Stimulated activated CD4-positive, alpha-beta T cell treated with anti-CD3 and anti-CD28 coated beads, Interleukin-2, amount 100 ng/mL, for 48 hours (primary cell): ENCODE measurements at regions not wholly inside any gene's neighbourhood (a gene's known extent, or its start where the extent isn't known, plus 50 kb on each side); places are given as distances from the start of the nearest gene placed in this dataset.
"Not testable (repeated sequence)": the region's sequence is repeated elsewhere in the genome, so short reads cannot be mapped to it uniquely, and the experiment has no call there.

ENCODE experiments used
- DNase-seq, 2 donors: peaks; one replicate each; pipeline ENCODE4 v3.0.0-alpha.2; 2020

DNA sequence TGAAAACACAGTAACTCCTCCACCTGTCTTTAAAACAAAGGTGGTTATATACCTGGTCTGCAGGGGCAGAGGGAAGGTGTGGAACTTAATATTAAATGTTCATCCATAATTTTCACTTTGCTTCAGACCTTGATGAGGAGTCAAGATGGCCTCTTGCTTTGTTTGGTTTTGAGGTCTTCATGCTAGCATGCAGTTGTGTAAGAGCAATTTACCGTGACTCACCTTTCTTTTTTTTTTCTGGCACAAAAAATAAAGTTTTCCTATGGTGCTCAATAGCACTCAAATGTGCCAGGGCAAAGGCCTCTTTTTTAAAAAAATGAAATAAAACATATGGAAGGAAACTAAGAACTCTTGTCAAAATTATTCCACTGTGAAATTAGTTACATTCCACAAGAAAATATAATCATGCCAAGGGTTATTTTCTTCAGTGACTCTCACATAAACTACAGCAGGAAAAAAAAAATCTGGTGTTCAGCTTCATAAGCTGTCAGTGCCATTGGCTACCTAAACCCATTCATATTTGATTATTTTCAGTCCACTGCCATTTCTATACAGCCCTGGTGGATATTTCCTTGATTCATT lies 128.2 kb downstream of the SLC7A11 start:
- DNase-seq, result no peak

DNA sequence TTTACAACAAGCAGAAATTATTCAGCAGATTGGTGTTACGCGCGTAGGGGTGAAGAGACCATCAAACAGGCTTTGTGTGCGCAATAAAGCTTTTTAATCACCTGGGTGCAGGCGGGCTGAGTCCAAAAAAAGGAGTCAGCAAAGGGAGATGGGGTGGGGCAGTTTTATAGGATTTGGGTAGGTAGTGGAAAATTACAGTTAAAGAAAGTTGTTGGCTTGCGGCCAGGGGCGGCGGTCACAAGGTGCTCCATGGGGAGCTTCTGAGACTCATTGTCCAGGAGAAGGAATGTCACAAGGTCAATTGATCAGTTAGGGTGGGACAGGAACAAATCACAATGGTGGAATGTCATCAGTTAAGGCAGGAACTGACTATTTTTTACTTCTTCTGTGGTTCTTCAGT lies 129.3 kb downstream of the SLC7A11 start:
- DNase-seq, result not testable (repeated sequence)

DNA sequence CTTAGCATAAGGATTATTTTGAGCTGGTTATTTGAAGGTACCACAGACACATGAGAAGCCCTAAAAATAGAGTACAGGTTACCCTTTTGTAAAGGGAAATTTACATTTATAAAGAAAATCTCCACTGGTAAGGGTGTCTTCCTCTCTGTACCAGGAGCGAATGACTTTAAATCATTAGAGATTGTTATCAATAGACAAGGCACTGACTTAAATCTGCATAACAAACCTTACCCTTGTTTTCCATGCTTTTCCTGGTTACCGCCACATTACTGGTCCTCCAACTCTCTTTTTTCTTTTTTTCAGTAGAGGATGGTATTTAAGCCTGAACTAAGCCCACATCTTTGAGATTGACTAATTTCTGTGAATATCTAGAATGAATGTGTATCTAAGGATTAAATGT lies 129.8 kb downstream of the SLC7A11 start:
- no peak for DNase-seq

DNA sequence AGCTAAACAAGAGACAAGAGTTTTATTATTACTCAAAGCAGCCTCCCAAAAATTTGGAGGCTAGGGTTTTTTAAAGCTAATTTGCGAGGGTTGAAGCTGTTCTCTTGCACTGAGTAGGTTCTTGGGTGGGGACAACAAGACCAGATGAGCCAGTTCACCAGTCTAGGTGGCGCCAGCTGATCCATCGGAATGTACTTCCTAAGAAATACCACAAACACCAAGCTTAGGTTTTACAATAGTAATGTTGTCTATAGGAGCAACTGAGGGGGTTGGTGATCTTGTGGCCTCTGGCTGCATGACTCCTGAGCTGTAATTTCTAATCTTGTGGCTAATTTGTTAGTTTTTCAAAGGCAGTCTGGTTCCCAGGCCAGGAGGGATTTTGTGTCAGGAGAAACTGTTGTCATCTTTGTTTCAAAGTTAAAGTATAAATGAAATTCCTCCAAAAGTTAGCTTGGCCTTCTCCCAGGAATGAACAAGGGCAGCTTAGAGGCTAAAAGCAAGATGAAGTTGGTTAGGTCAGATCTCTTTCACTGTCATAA lies 130.6 kb downstream of the SLC7A11 start:
- DNase-seq, result no peak

DNA sequence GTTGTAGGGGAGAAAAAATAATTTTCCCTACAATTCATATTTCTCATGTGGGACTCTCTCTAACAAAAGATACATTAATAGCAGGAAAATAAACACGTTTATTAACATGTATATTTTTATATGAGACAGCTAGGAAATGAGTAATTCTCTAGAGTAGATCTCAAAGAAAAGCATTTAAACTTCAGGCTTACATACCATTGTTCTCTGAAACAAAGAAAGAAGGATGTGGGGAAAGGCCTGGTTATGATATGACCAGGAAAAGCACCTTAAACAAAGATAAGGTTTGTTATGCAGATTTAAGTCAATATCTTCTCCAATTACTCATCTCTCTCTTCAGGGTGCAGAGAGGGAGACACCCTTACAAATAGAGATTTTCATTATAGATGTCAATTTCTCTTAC lies 131.3 kb downstream of the SLC7A11 start:
- DNase-seq, result no peak

DNA sequence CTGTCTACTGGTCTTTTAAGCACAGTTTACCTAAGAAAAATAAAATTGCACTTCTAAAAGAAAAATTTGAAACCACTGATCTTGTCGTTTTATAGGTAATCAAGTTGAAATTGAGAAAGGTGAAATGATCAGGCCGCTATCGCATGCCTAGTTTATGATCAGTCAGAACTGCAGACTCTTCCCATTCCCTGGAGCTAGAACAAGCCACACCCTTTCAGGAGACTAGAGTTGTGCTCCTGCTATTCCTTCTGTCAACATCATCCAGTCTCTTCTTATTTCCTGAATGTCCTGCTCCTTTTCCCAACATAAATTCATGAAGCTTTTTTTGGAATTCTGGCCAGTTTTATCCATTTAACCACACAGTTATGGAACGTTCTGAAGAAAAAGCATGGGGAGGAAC lies 135.1 kb downstream of the SLC7A11 start:
- no peak for DNase-seq

DNA sequence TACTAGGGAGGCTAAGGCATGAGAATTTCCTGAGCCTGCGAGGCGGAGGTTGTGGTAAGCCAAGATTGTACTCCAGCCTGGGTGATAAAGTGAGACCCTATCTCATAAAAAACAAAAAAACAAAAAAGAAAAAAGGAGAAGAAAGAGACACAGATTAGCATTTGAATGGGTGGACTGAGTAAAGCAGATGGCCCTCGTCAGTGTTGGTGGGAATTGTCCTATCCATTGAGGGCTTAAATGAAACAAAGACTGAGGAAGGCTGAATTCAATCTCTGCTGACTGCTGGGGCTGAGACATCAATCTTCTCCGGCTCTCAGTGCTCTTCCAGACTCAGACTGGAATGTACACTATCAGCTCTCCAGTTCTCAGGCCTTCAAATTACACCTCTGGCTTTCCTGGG lies 136.8 kb downstream of the SLC7A11 start:
- DNase-seq, result no peak

DNA sequence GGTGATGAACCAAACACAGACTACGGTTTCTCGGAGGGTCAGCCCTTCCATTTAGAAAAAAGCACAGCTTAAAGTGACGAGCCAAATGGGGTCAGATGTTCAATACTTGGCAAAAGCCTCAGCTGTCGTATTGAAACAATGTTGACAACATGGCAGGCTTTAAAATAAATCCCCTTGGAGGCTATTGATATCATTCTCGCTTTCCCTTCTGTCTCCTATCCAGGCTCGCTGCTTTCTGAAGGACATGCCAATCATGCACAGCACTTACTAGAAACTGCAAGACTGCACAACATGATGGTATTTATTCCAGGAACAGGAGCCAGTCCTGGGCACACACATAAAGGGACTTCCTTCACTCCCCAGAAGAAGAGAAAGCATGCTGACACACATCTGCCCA lies 137.9 kb downstream of the SLC7A11 start:
- no peak for DNase-seq

DNA sequence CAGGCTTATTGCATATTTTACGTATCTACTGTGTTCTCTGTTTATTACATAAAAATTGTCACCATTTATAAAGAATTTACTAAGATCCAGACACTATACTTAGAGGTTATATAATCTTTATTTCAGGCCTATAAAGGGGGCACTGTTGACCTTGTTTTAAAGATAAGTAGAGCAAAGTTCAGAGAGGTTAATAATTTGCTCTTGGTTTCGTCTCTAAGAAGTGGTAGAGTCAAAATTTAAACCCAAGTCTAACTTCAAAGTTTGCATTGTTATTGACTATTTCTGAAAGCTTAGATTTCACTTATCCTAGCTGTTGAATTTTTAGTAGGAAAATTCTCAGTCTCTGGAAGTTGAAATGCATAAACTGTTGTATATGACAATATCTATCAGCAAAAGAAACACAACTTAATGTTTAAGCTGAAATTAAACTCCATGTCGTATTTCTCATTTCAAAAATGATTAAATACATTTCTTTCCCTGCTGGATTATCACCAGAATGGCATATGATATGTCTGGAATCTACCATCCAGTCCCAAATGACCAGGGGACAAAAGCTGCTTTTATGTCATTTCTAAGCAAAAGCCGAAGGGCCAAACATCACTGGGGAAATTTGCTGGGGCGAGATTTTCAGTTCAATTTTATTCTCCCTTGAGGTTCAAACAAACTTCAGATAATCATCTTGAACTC lies 138.4 kb downstream of the SLC7A11 start:
- no peak for DNase-seq

DNA sequence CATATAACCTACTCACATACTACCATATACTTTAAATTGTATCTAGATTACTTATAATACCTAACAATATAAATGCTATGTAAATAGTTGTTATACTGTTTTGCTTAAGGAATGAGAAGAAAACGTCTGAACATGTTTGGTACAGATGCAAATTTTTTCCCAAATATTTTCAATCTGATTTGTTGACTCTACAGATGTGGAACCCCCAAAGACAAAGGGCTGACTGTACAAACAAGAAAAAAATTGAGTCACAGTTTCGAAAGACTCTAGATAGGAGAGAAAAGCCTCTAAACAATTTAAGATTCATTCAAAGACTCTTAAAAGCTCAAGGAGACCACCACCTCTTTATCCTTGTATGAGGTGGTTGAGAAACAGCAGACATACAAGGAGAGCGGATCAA lies 142.8 kb downstream of the SLC7A11 start:
- DNase-seq, result no peak

DNA sequence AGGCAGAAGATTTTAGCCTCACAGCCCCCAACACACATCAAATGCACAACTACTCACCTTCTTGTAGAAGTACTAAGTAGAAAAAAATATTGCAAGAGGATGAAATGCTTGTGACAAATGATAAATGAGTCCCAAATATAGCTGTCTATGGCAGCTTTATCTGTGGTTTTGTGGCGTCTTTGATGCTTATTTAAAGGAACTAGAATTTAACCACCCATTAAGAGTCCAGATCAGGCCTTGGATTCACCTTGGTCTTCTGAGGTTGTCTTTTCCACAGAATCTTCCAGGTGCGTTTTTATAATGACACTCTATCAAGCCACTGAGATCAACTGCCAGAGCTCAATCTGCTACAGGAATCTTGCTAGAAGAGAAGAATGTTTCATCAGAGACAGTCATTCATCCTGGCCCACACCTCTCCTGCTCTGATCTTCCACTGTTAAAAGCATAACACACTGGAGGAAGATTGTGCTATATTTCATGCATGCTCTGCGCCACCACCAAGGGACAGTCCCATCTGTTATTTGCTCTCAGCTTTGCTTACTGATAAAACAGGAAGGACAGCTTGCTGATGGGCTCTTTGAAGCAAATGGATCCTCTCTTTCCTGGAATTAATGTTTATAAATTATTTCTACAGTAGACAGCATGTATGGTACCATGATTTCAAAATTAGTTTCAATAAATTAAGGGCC lies 144.1 kb downstream of the SLC7A11 start:
- no peak for DNase-seq

DNA sequence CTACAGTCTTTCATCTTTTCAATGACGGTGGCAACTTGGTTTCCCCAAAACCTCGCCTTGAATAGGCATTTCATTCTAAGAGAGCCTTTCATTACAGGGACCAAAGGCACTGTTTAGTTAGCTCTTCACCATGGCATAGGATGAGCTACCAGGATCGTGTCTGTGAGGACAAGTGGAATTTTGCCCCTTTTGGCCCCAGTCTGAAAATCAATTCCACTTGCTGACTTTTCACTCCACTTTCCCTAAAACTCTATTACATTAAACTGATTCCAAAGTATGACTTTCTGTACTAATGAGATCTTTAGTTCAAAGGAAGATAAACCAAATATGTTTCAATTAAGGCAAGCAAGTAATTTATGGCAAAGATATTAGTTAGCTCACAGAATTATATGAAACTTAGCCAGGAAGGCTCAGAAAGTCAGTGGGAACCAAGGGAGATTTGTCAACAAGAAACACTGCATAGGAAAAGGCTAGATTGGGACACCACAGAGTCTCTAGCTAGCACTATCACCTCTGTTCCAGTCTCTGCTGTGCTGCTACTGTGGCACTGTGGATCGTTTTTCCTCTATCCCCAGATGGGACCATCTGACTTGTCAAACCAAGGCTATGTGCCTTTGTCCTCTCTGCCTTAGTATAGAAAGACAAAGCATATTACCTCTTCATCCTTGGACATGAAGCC lies 145.6 kb downstream of the SLC7A11 start:
- DNase-seq, result no peak

DNA sequence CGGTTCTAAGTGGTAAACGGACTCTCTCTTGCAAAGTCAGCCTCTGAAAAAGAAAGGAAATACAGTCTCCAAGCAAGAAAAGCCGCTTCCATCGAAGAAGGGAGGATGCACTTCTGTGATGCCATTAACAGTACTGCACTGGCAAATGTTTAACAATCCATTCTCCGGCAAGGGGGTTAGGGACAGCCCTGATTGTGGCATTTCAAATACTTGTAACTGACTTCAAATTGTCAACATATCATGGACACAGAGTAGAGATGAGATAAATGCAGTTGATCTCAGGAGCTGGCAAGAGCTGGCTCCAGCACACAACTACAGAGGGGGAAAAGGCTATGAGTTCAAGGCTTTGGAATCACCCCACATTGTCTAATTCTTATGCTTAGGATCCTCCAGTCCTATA lies 146.8 kb downstream of the SLC7A11 start:
- no peak for DNase-seq

DNA sequence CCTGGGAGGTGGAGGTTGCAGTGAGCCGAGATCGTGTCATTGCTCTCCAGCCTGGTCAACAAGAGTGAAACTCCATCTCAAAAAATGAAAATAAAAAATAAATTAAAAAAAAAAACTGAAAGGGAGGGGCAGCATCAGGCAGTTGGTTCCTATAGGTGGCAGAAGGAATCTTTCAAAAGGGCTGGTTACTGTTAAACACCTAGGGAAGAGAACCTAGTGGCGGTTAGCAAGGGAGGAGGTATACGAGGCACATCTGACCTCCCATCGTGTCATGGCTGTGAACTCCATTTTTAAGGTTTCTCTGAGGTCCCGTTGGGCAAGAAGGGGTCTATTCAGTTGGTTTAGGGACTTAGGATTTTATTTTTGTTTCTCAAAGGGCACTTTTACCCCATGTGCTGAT lies 150.1 kb downstream of the SLC7A11 start:
- no peak for DNase-seq

DNA sequence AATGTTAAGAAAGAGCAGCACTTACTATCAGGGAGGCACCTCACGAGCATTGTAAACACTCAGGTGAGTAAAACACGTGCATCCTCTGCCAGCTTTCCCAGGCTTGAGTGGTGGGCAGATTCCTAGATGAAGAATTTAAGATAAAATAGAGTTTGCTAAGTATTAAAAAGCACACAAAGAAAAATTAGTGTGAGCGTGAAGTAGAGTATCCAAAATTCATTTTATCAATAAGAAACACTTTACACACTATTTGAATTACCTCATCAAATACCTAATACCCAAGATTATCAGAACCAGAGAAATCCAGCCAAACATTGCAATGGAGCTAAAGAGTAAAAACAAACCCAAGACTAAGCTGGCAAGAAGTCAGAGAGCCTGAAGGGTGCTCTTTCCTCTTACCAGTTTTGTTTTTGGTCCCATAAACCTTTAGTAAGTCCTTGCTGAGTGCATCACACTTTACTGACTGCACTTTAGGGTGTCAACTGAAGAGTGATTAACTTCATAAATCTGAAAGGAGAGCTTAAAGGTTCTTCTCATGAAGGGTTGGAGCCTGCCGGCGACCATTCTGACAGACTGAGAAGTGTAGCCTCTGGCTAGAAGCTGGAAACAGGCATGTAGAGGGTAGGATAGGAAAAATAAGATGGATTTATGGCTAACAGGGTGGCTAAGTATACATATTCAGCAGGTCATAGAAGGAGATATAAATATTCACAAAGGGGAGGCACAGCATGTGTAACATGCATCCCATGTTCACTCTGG lies 151.1 kb downstream of the SLC7A11 start:
- no peak for DNase-seq

DNA sequence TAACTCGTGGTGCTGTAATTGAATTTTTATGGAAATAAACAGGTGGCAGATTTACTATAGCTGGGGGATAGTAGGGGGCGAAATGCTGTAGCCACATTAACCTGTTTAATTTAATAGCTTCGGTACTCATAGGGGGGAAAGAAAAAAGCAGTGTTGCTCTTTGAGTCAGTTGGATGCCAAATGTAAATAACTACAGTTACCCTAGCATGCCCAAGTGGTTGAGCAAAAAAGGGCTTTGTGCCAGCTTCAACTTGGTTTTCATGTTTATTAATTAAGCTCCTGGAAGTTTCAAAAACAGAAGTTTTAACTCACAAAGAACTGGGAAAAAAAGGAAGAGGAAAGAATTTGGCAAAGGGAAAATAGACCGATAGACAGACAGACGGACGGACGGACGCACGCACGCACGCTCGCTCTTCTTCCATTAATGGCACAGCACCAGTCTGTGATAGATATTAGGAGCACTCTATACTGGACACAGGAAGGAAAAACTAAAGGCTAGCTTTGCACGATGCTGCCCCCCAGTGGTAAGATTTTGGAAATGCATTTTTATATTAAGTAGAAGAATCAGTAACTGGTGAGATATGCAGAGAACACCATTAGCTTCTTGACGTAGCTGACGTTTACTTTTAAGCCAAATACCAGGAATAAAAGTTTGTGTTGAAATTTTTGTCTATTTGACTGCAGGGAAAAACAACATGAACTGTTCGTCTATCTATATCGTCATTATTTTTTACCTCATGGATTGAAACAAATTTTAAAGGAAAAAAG lies 151.8 kb downstream of the SLC7A11 start:
- DNase-seq, result peak; percentile 23 to 27

DNA sequence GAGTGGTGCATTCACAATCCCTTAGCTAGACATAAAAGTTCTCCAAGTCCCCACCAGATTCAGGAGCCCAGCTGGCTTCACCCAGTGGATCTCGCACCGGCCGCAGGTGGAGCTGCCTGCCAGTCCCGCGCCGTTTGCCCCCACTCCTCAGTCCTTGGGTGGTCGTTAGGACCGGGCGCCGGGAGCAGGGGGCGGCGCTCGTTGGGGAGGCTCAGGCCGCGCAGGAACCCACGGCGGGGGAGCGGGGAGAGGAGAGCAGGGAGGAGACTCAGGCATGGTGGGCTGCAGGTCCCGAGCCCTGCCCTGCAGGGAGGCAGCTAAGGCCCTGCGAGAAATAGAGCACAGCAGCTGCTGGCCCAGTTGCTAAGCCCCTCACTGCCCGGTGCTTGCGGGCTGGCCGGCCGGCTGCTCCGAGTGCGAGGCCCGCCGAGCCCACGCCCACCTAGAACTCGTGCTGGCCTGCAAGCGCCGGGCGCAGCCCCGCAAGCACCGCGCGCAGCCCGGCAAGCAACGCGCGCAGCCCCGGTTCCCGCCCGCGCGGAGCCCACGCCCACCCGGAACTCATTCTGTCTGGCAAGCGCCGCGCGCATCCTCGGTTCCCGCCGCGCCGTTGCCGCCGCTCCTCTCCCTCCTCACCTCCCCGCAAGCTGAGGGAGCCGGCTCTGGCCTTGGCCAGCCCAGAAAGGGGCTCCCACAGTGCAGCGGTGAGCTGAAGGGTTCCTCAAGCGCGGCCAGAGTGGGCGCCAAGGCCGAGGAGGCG lies 153.5 kb downstream of the SLC7A11 start:
- no peak for DNase-seq

DNA sequence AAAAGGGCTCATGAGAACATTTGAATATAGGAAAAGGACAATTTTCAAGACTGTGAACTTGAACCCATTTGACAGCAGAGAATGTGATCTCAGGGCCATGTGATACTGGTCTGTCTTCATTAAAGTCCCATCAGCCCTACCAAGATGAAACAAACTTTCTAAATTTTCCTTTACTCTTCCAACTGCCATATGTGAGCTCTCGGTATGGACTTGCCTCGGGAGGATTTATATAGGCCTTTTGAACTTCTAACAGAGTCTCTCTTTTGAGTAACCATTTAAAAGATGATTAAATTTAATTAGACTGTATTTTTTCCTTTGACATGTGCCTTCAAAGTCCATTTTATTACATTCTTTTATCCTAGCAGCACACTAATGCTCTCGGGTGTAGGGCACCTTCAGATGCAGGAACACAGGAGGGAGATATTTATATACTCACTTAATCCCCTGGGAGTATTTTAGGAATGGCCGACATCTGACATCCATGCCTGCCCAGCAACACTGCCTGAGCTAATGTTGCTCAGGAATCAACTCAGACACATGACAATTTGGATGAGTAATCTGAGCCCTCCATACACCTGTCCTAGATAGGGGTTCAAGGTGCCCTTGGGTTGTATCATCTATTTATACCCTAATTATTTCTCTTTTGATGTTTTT lies 155.0 kb downstream of the SLC7A11 start:
- DNase-seq, result no peak

DNA sequence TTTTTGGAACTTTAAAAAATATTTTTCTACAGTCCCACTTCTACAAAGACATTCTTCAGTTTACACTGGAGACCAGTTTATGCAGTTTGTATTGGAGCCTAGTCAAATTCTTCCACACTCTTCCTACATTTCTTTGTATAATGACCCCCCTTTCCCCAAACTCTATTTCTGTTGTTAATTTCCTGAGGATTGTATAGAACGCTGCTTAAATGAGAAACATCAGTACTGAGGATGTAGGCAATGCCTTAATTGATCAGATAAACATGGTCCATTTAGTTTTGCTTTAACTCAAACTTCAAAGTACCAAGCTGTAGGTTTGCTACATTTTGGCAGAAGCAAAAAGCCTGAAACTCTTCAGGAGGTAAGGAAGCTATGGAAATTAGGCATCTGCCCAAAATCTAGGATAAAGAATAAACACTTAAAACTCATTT lies 155.5 kb downstream of the SLC7A11 start:
- no peak for DNase-seq

DNA sequence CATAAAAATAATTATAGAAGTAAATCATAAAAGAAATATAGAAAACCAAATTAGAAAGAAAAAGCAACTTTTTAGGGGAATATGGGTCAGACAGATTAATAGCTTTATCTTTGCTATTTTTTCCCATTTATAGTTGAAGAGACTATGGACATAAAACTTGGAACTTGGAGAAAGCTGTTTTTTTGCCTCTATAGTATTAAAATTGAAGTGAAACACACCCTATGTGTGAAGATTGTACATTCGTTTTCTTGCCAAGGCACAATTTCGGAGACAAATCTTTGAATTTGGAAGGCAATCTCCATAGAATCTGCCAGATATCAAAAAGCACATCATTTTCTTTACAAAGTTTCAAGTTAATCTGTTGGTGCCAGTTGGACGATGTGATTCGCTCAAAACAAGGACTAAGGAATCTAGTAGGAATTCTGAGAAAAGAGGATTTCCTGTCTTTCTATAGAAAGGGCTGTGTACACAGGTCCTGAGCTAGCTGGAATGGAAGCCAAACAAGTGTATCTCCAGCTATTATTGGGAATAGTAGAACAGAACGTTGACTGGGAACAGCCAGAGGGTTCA lies 156.3 kb downstream of the SLC7A11 start:
- DNase-seq, result no peak
